H1 (cell line): ENCODE measurements at regions not wholly inside any gene's neighbourhood (a gene's known extent, or its start where the extent isn't known, plus 50 kb on each side); places are given as distances from the start of the nearest gene placed in this dataset.
"Not testable (repeated sequence)": the region's sequence is repeated elsewhere in the genome, so short reads cannot be mapped to it uniquely, and the experiment has no call there.

Source experiments
- BCL11A ChIP-seq, 2 experiments: IDR thresholded peaks; one replicate each; pipeline ENCODE4 v1.6.1; 2011; ENCODE audit warnings: low read depth in 2 of 2, low read length in 2 of 2, mild to moderate bottlenecking in 2 of 2
- CTCF ChIP-seq, 3 experiments: IDR thresholded peaks; 1 replicate in 2 of 3; 2 replicates in 1 of 3; pipeline versions ENCODE4 v1.5.1 to v1.6.1; 2011; ENCODE audit warnings: low read length in 3 of 3, mild to moderate bottlenecking in 3 of 3, inconsistent platforms in 2 of 3, low read depth in 1 of 3, moderate library complexity in 1 of 3; ENCODE audit not compliant: insufficient read depth in 1 of 3; ENCODE audit errors: control extremely low read depth in 1 of 3
- POLR2A ChIP-seq, 2 experiments: IDR thresholded peaks; 1 replicate in 1 of 2; 2 replicates in 1 of 2; pipeline ENCODE4 v1.6.1; 2011; ENCODE audit warnings: low read depth in 2 of 2, low read length in 2 of 2, mild to moderate bottlenecking in 2 of 2; ENCODE audit errors: control extremely low read depth in 1 of 2
- USF2 ChIP-seq: IDR thresholded peaks from 2 replicates; pipeline ENCODE4 v1.6.1; 2011; ENCODE audit warnings: low read length, improper control_type of control experiment

DNA sequence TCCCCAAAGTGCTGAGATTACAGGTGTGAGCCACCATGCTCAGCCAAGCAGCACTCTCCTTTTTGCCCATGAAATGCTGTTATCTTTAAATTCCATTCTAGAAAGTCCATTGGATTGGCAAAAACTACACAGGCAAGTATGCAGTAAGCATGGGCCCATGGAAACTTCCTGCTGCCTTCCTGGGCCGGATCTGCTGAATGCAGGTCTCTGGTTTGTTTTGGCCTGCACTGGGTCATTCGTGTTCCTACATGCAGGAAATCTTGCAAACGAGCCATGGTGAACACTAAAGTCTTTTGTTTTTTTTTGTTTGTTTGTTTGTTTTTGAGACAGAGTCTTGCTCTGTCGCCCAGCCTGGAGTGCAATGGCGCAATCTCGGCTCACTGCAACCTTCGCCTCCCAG lies 76.8 kb upstream of the SPDYE9 start:
- not testable (repeated sequence) for TF ChIP-seq POLR2A (IDR thresholded peaks at IDR 0.05; ENCODE audit: control extremely low read depth in 1 of 2, low read depth in 2 of 2, low read length in 2 of 2); CTCF (IDR thresholded peaks at IDR 0.05; ENCODE audit: control extremely low read depth in 1 of 3, insufficient read depth in 1 of 3, low read depth in 1 of 3, low read length in 3 of 3); USF2; BCL11A (IDR thresholded peaks at IDR 0.05; ENCODE audit: low read depth in 2 of 2, low read length in 2 of 2)
